SU-DHL-6 (cell line): ENCODE measurements at regions not wholly inside any gene's neighbourhood (a gene's known extent, or its start where the extent isn't known, plus 50 kb on each side); places are given as distances from the start of the nearest gene placed in this dataset.

Source experiments
- CTCF ChIP-seq: fragments of 200-600 bp; sonication (generic); IDR thresholded peaks from one replicate; pipeline ENCODE4 v1.5.1; 2017; ENCODE audit warnings: antibody characterized with exemption, mild to moderate bottlenecking, low read length, moderate library complexity; ENCODE audit not compliant: insufficient read depth, poor library complexity, severe bottlenecking
- EZH2phosphoT487 ChIP-seq: fragments of 200-600 bp; sonication (generic), shearing (Covaris generic); conservative IDR thresholded peaks from 2 replicates; pipeline ENCODE4 v1.6.1; 2018; ENCODE audit warnings: mild to moderate bottlenecking, antibody characterized with exemption, low read length, moderate library complexity, mixed read lengths

DNA sequence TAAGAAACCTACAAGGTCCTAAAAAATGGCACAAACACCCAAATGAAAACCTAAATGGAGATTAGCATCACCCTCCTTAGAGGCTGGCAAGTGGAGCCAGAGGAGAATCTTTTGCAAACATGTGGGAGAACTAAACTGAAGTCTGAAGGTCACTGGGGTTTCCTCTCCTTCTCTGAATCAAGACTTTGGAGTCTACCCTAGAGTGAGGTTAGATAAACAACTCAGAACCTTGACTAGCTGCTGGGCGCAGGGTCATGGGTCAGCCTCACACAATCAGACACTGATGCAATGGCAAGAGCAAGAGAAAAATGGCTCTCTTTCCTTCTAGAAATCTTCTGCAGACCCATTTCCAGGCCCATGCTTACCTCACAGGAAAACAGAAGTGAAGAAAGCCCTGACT lies 165.8 kb downstream of the KCTD12 start:
- TF ChIP-seq CTCF (no peak), EZH2phosphoT487 (no peak)
